Panc1 (cell line): ENCODE measurements at regions not wholly inside any gene's neighbourhood (a gene's known extent, or its start where the extent isn't known, plus 50 kb on each side); places are given as distances from the start of the nearest gene placed in this dataset.

Source experiments
- ATAC-seq: fragments of 200-7000 bp; cut with Tn5 transposase; 2 replicates; pipeline ENCODE4 v1.9.1; 2020; ENCODE audit warnings: mild to moderate bottlenecking, moderate library complexity
- BruUV-seq: library from RNA; stranded (reverse); fragments of 400-500 nt; replicated peaks from 2 replicates; lab custom pipeline; 2021; lab: Mats Ljungman, UMichigan
- CTCF ChIA-PET: fragments of 300-600 bp; sonication (Branson Sonifier 250); formaldehyde crosslinking; loops from one replicate; lab custom pipeline; 2022; ENCODE audit warnings: antibody characterized with exemption; lab: Charles Lee
- POLR2A ChIA-PET: fragments of 300-600 bp; sonication (Branson Sonifier 250); formaldehyde crosslinking; loops from one replicate; lab custom pipeline; 2022; ENCODE audit warnings: antibody characterized with exemption; lab: Charles Lee
- DNase-seq: peaks from one replicate; pipeline ENCODE4 v3.0.0-alpha.2; 2010; ENCODE audit warnings: low read depth, low spot score
- H3K27ac ChIP-seq: 2 replicates; pipeline ENCODE4 v1.5.1; 2011; ENCODE audit warnings: mild to moderate bottlenecking, low read length, inconsistent platforms
- H3K27me3 ChIP-seq: fragments of 200-500 bp; sonication (Bioruptor generic); 2 replicates; pipeline ENCODE4 v1.6.0; 2014; ENCODE audit warnings: low read length, inconsistent platforms; ENCODE audit not compliant: control insufficient read depth, insufficient read depth
- H3K36me3 ChIP-seq: fragments of 200-500 bp; sonication (Bioruptor generic); 2 replicates; pipeline ENCODE4 v1.5.1; 2014; ENCODE audit warnings: inconsistent platforms, mild to moderate bottlenecking, low read length, moderate library complexity; ENCODE audit not compliant: control insufficient read depth, insufficient read depth
- H3K4me1 ChIP-seq: 2 replicates; pipeline ENCODE4 v1.5.1; 2011; ENCODE audit warnings: inconsistent platforms, mild to moderate bottlenecking, low read length, moderate library complexity; ENCODE audit not compliant: control insufficient read depth, insufficient read depth
- H3K4me3 ChIP-seq, 2 experiments: 2 replicates each; pipeline ENCODE4 v1.5.1; 2011 to 2012; ENCODE audit warnings: low read depth in 2 of 2, low read length in 2 of 2, mild to moderate bottlenecking in 2 of 2, inconsistent platforms in 1 of 2, moderate library complexity in 1 of 2
- H3K9me3 ChIP-seq: fragments of 200-500 bp; sonication (Bioruptor generic); 2 replicates; pipeline ENCODE4 v1.5.1; 2014; ENCODE audit warnings: low read depth, mild to moderate bottlenecking, inconsistent platforms, low read length, moderate library complexity; ENCODE audit not compliant: control insufficient read depth, insufficient read depth
- CTCF ChIP-seq: fragments of 450-650 bp; IDR thresholded peaks from 2 replicates; pipeline ENCODE4 v1.5.1; 2017; ENCODE audit warnings: mild to moderate bottlenecking
- POLR2AphosphoS5 ChIP-seq: IDR thresholded peaks from 2 replicates; pipeline ENCODE4 v1.6.1; 2012; ENCODE audit warnings: mild to moderate bottlenecking, low read depth, low read length, moderate library complexity
- REST ChIP-seq, 2 experiments: IDR thresholded peaks; 2 replicates each; pipeline ENCODE4 v1.6.1; 2011 to 2012; ENCODE audit warnings: low read depth in 2 of 2, control low read depth in 1 of 2, low read length in 1 of 2, mild to moderate bottlenecking in 1 of 2, moderate library complexity in 1 of 2; ENCODE audit not compliant: insufficient read depth in 1 of 2
- SIN3A ChIP-seq: IDR thresholded peaks from 2 replicates; pipeline ENCODE4 v1.6.1; 2012; ENCODE audit warnings: low read depth, mild to moderate bottlenecking, low read length, moderate library complexity, borderline replicate concordance; ENCODE audit not compliant: insufficient read depth
- TCF7L2 ChIP-seq: IDR thresholded peaks from 2 replicates; pipeline ENCODE4 v1.6.1; 2011; ENCODE audit warnings: mild to moderate bottlenecking, low read depth, low read length, inconsistent platforms
- in situ Hi-C: cut with HindIII; loops from 2 replicates; pipeline ENCODE4 v1.10.0; 2016; ENCODE audit warnings: low sequenced_read_pairs, low pct_unique_long_range_greater_than_20kb
- intact Hi-C: fragments of 100-400 bp; cut with micrococcal nuclease; formaldehyde crosslinking; loops from one replicate; pipeline ENCODE4 v1.10.0; 2022; ENCODE audit not compliant: unreplicated experiment

GRCh38 chr13:37385248-37385647 is 213.3 kb downstream of the POSTN start:
- intact Hi-C loops = no loop called here
- no TSS peak for BruUV-seq
- Histone ChIP-seq H3K36me3 (no peaks in the 10 kb centered on the region), H3K9me3 (no peaks in the 10 kb centered on the region), H3K27me3 (no peaks in the 10 kb centered on the region), H3K4me1 (no peaks in the 10 kb centered on the region), H3K27ac (no peak overlapping the region), H3K4me3 (no peak overlapping the region)
- in situ Hi-C loops = no loop called here
- TF ChIP-seq TCF7L2 (no peak), SIN3A (no peak), CTCF (no peak), POLR2AphosphoS5 (no peak), REST (IDR thresholded peaks at IDR 0.05; ENCODE audit: insufficient read depth in 1 of 2, low read depth in 2 of 2, low read length in 1 of 2) (no peak)
- ATAC-seq (no peak), DNase-seq (no peak)
- CTCF ChIA-PET = no interaction called here
- POLR2A ChIA-PET = no interaction called here

- Histone ChIP-seq H3K36me3 (no peaks in the 10 kb centered on the region), H3K9me3 (no peaks in the 10 kb centered on the region), H3K27ac (no peak overlapping the region), H3K27me3 (no peaks in the 10 kb centered on the region), H3K4me1 (no peaks in the 10 kb centered on the region), H3K4me3 (no peak overlapping the region)
- POLR2A ChIA-PET = no interaction called here
- no TSS peak for BruUV-seq
- in situ Hi-C loops = no loop called here
- intact Hi-C loops = no loop called here
- DNase-seq = no peak
- TF ChIP-seq POLR2AphosphoS5 (no peak), SIN3A (no peak), REST (IDR thresholded peaks at IDR 0.05; ENCODE audit: insufficient read depth in 1 of 2, low read depth in 2 of 2, low read length in 1 of 2) (no peak)
- no peak for ATAC-seq
- CTCF ChIA-PET = no interaction called here
Observed at GRCh38 chr13:37383856-37384370, 214.7 kb downstream of the POSTN start.
